Neural progenitor cell (in vitro differentiated cells): ENCODE measurements at regions not wholly inside any gene's neighbourhood (a gene's known extent, or its start where the extent isn't known, plus 50 kb on each side); places are given as distances from the start of the nearest gene placed in this dataset.
A peak's percentile ranks its signal among the peaks of the same experiment; 100 is the strongest.

ENCODE experiments used
- DNase-seq: peaks from one replicate; pipeline ENCODE4 v3.0.0-alpha.2; 2016; ENCODE audit warnings: low spot score
- H2AFZ ChIP-seq: fragments of 200-600 bp; sonication (generic); replicated peaks from 2 replicates; pipeline ENCODE4 v1.6.1; 2016; ENCODE audit warnings: antibody characterized with exemption
- H3F3A ChIP-seq: fragments of 200-600 bp; sonication (generic); 2 replicates; pipeline ENCODE4 v1.6.1; 2016; ENCODE audit warnings: antibody characterized with exemption, low read depth
- H3K27ac ChIP-seq: fragments of 200-600 bp; sonication (generic); 2 replicates; pipeline ENCODE4 v1.5.1; 2016; ENCODE audit warnings: mild to moderate bottlenecking
- H3K27me3 ChIP-seq: fragments of 200-600 bp; sonication (generic); 2 replicates; pipeline ENCODE4 v1.6.1; 2016; ENCODE audit warnings: mild to moderate bottlenecking, moderate library complexity
- H3K36me3 ChIP-seq: fragments of 200-600 bp; sonication (generic); 2 replicates; pipeline ENCODE4 v1.5.1; 2016
- H3K4me1 ChIP-seq: fragments of 200-600 bp; sonication (generic); 2 replicates; pipeline ENCODE4 v1.6.1; 2016; ENCODE audit warnings: mixed run types
- H3K4me2 ChIP-seq: fragments of 200-600 bp; sonication (generic); 2 replicates; pipeline ENCODE4 v1.6.1; 2016
- H3K4me3 ChIP-seq: fragments of 200-600 bp; sonication (generic); 2 replicates; pipeline ENCODE4 v1.5.1; 2016
- H3K79me2 ChIP-seq: fragments of 200-600 bp; sonication (generic); 2 replicates; pipeline ENCODE4 v1.6.1; 2016; ENCODE audit warnings: low read depth
- H3K9ac ChIP-seq: fragments of 200-600 bp; sonication (generic); 2 replicates; pipeline ENCODE4 v1.6.1; 2016
- H3K9me3 ChIP-seq: fragments of 200-600 bp; sonication (generic); 2 replicates; pipeline ENCODE4 v1.5.1; 2016; ENCODE audit warnings: low read depth
- H4K20me1 ChIP-seq: fragments of 200-600 bp; sonication (generic); 2 replicates; pipeline ENCODE4 v1.6.1; 2016; ENCODE audit warnings: low read depth
- H3K27ac Mint-ChIP-seq: 3 replicates; pipeline ENCODE4 v1.8.0; 2021; ENCODE audit warnings: mixed read lengths
- H3K27me3 Mint-ChIP-seq: 2 replicates; pipeline ENCODE4 v1.8.0; 2022; ENCODE audit warnings: low read depth, mild to moderate bottlenecking, inconsistent platforms, moderate library complexity, mixed read lengths; ENCODE audit not compliant: insufficient read depth
- H3K36me3 Mint-ChIP-seq: 3 replicates; pipeline ENCODE4 v1.8.0; 2021; ENCODE audit warnings: mixed read lengths
- H3K4me1 Mint-ChIP-seq: 3 replicates; pipeline ENCODE4 v1.8.0; 2021; ENCODE audit warnings: mixed read lengths
- H3K4me3 Mint-ChIP-seq: 3 replicates; pipeline ENCODE4 v1.8.0; 2021; ENCODE audit warnings: mild to moderate bottlenecking, moderate library complexity, mixed read lengths
- H3K9me3 Mint-ChIP-seq: 3 replicates; pipeline ENCODE4 v1.8.0; 2020; ENCODE audit warnings: mixed read lengths
- EZH2 ChIP-seq: fragments of 200-600 bp; sonication (generic); IDR thresholded peaks from 2 replicates; pipeline ENCODE4 v1.6.1; 2017; ENCODE audit warnings: antibody characterized with exemption, mild to moderate bottlenecking, moderate library complexity
- EZH2phosphoT487 ChIP-seq: fragments of 200-600 bp; sonication (generic); IDR thresholded peaks from 2 replicates; pipeline ENCODE4 v1.6.1; 2017; ENCODE audit warnings: antibody characterized with exemption
- TF ChIP-seq, protein P1 (sequence below): fragments of 200-600 bp; sonication (generic); IDR thresholded peaks from 2 replicates; pipeline ENCODE4 v1.5.1; 2017; ENCODE audit warnings: antibody characterized with exemption, mild to moderate bottlenecking

- H3K9me3 Mint-ChIP-seq = no peaks in the 10 kb centered on the region
- no peaks in the 10 kb centered on the region for H3K27me3 Mint-ChIP-seq
- H3K4me1 ChIP-seq = no peaks in the 10 kb centered on the region
- H3K27ac Mint-ChIP-seq = no peak overlapping the region
- H4K20me1 ChIP-seq = no peaks in the 10 kb centered on the region
- H3K4me2 ChIP-seq = no peak overlapping the region
- no peaks in the 10 kb centered on the region for H3K36me3 ChIP-seq
- H3K4me1 Mint-ChIP-seq = no peaks in the 10 kb centered on the region
- TF ChIP-seq EZH2phosphoT487 = no peak
- TF ChIP-seq EZH2 = no peak
- TF ChIP-seq, protein P1, sequence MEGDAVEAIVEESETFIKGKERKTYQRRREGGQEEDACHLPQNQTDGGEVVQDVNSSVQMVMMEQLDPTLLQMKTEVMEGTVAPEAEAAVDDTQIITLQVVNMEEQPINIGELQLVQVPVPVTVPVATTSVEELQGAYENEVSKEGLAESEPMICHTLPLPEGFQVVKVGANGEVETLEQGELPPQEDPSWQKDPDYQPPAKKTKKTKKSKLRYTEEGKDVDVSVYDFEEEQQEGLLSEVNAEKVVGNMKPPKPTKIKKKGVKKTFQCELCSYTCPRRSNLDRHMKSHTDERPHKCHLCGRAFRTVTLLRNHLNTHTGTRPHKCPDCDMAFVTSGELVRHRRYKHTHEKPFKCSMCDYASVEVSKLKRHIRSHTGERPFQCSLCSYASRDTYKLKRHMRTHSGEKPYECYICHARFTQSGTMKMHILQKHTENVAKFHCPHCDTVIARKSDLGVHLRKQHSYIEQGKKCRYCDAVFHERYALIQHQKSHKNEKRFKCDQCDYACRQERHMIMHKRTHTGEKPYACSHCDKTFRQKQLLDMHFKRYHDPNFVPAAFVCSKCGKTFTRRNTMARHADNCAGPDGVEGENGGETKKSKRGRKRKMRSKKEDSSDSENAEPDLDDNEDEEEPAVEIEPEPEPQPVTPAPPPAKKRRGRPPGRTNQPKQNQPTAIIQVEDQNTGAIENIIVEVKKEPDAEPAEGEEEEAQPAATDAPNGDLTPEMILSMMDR = no peak
- no peak overlapping the region for H3K27ac ChIP-seq
- H3K4me3 Mint-ChIP-seq = no peak overlapping the region
- H3K4me3 ChIP-seq = no peak overlapping the region
- no peak overlapping the region for H2AFZ ChIP-seq
- no peak for DNase-seq
- no peaks in the 10 kb centered on the region for H3K79me2 ChIP-seq
- no peaks in the 10 kb centered on the region for H3K27me3 ChIP-seq
- H3K36me3 Mint-ChIP-seq = no peaks in the 10 kb centered on the region
- no peaks in the 10 kb centered on the region for H3F3A ChIP-seq
- H3K9ac ChIP-seq = no peak overlapping the region
- H3K9me3 ChIP-seq = no peaks in the 10 kb centered on the region
Observed at GRCh38 chr5:165290535-165290934, 1785.1 kb downstream of the MAT2B start.

GRCh38 chr5:165296401-165297130 is 1791.1 kb downstream of the MAT2B start:
- Histone ChIP-seq H3K79me2 (no peaks in the 10 kb centered on the region), H3K4me3 (no peak overlapping the region), H2AFZ (no peak overlapping the region), H4K20me1 (no peaks in the 10 kb centered on the region), H3F3A (no peaks in the 10 kb centered on the region), H3K27me3 (no peaks in the 10 kb centered on the region), H3K27ac (no peak overlapping the region), H3K4me1 (no peaks in the 10 kb centered on the region), H3K36me3 (no peaks in the 10 kb centered on the region), H3K9me3 (no peaks in the 10 kb centered on the region), H3K9ac (no peak overlapping the region), H3K4me2 (no peak overlapping the region)
- no peak overlapping the region for H3K27ac Mint-ChIP-seq
- H3K9me3 Mint-ChIP-seq = no peaks in the 10 kb centered on the region
- no peak overlapping the region for H3K4me3 Mint-ChIP-seq
- no peaks in the 10 kb centered on the region for H3K36me3 Mint-ChIP-seq
- H3K27me3 Mint-ChIP-seq = peaks cover 11% of the 10 kb centered on the region
- no peaks in the 10 kb centered on the region for H3K4me1 Mint-ChIP-seq
- peak; percentile 3 for DNase-seq
- TF ChIP-seq, protein P1 = no peak
- TF ChIP-seq EZH2 (no peak), EZH2phosphoT487 (no peak)

GRCh38 chr5:165304193-165304827 is 1798.9 kb downstream of the MAT2B start:
- TF ChIP-seq, protein P1 = no peak
- TF ChIP-seq EZH2 (no peak), EZH2phosphoT487 (no peak)
- Histone ChIP-seq H3K9ac (no peak overlapping the region), H3K9me3 (no peaks in the 10 kb centered on the region), H3K4me2 (no peak overlapping the region), H3F3A (no peaks in the 10 kb centered on the region), H3K27me3 (no peaks in the 10 kb centered on the region), H4K20me1 (no peaks in the 10 kb centered on the region), H3K27ac (no peak overlapping the region), H3K4me1 (no peaks in the 10 kb centered on the region), H3K79me2 (no peaks in the 10 kb centered on the region), H3K36me3 (no peaks in the 10 kb centered on the region), H3K4me3 (no peak overlapping the region), H2AFZ (no peak overlapping the region)
- no peaks in the 10 kb centered on the region for H3K9me3 Mint-ChIP-seq
- H3K4me1 Mint-ChIP-seq = peaks cover 8% of the 10 kb centered on the region
- no peak overlapping the region for H3K4me3 Mint-ChIP-seq
- peaks cover 3% of the 10 kb centered on the region for H3K27me3 Mint-ChIP-seq
- no peaks in the 10 kb centered on the region for H3K36me3 Mint-ChIP-seq
- H3K27ac Mint-ChIP-seq = no peak overlapping the region
- no peak for DNase-seq
